ENCODE measurements at regions not wholly inside any gene's neighbourhood (a gene's known extent, or its start where the extent isn't known, plus 50 kb on each side); places are given as distances from the start of the nearest gene placed in this dataset.

DNA sequence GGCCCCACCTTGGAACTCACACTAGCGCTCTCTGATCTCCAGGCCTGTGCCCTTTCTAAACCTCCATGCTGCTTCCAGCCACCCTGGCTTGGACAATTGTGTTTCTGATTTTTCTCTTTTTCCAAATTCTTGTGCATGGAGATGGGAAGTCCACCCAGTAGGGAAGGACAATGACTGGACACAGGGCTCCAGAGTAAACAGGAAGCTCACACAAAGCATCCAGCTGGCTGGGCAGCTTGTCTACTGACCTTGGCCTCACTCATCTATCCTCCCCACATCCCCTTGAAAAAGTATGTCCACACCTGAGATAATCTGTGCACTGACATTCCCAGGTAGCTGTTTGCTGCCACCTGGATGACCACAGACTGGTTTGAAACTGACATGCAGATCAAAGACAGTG lies 331.2 kb upstream of the MAF start:
- no peak for DNase-seq (ENCODE audit: low spot score)

- no peak for DNase-seq (ENCODE audit: low spot score)
Measured at GRCh38 chr16:79929260-79929965, 328.9 kb upstream of the MAF start.

DNA sequence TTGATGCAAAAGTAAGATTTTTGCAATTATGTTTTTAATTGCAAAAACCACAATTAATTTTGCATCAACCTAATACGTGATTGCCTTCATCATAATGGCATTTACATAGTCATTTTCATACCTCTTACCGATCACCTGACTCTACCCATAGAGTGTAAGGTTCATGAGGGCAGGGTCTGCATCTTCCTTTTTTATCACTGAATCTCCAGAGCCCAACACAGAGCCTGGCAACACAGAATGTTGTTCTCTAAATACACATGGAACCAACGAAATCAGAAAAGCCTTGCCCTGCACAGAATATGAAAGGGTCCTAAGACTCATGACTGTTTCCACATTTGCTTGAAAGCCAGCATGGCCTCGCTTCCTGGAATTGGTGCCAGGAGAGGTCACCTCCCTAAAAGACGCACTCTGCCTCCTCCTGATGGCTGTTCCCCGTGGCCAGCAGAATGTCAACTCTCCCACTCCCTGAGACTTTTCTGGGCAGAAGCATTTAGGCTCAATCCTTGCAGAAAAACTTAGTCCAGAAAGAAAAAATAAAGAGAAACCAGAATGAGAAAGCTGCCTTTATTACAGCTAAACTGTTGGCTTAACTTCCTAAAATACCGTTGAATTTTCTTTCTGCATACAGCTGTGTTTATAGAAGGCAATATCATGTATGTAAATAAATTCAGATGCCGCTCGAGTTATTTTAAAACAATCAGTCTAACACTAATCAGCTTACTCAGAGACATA lies 327.8 kb upstream of the MAF start:
- DNase-seq (ENCODE audit: low spot score): no peak

GRCh38 chr16:79926451-79927205 lies 326.1 kb upstream of the MAF start:
- DNase-seq (ENCODE audit: low spot score): no peak

DNA sequence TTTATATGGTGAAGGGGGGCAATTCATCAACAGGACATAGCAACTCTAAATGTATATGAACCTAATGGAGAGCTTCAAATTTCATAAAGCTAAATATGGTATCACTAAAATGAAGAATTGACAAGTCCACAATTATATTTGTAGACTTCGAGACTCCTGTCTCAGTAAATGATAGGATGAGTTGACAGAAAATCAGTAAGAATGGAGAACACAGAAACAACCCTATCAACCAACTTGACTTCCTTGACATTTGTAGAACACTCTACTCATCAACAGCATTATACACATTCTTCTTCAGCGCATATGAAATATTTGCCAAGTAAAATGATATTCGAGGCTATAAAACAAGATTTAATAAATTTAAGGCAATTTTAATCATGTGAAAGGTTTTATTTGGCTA lies 322.9 kb upstream of the MAF start:
- DNase-seq (ENCODE audit: low spot score): no peak

DNA sequence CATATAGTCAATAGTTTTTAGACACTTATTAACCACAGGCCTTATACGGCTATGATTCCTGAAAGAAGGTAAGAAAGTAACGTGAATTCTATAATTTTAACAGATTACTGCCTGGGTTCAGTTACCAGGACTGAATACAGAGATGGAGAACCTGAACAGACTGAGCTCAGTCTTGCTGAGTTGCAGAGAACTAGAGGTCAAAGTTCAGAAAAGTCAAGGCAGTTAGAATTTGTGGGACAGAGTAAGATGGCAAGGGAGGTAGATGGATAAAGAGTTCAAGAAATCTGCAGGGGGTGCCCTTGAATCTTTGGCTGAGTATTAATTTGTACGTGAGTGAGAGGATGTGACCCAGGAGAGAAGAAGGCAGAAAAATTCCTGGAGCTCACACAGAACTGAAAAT lies 320.1 kb upstream of the MAF start:
- DNase-seq (ENCODE audit: low spot score): no peak

DNA sequence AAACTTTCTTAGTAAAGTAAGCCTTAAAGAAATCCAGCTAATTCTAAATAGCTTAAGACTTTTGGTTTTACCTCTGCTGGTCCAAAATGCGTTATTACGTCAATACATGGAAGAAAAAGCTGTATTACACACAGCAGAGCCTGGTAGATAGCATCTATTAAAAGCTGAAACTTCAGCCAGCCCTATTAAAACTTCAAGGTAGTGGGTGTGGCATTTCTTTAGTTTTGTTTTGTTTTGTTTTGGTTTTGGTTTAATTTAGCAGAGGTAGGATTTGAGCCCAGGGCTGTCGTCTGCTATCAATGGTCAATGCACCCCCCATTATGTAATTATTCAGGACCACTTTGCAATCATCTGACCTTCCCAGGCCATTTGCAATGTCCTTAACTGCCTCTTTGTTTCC lies 318.4 kb upstream of the MAF start:
- no peak for DNase-seq (ENCODE audit: low spot score)

DNA sequence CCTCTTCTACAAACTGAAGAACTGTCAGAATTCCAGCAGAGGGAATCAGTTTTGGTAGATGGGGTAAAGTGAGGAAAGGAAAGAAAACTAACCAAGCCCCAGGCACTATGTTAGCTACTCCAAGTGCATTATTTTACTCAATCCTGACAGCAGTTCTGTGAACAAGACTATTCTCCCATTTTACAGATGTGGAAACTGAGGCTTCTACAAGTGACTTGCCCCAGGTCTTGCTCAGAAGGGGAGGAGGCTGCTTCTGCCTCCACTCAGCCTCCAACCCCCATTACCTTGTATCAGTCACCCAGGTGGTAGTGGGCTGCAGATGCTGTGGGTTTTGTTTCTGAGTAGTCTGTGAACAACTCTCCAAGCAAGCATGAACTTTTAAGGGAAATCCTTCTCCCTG lies 315.2 kb upstream of the MAF start:
- no peak for DNase-seq (ENCODE audit: low spot score)

DNA sequence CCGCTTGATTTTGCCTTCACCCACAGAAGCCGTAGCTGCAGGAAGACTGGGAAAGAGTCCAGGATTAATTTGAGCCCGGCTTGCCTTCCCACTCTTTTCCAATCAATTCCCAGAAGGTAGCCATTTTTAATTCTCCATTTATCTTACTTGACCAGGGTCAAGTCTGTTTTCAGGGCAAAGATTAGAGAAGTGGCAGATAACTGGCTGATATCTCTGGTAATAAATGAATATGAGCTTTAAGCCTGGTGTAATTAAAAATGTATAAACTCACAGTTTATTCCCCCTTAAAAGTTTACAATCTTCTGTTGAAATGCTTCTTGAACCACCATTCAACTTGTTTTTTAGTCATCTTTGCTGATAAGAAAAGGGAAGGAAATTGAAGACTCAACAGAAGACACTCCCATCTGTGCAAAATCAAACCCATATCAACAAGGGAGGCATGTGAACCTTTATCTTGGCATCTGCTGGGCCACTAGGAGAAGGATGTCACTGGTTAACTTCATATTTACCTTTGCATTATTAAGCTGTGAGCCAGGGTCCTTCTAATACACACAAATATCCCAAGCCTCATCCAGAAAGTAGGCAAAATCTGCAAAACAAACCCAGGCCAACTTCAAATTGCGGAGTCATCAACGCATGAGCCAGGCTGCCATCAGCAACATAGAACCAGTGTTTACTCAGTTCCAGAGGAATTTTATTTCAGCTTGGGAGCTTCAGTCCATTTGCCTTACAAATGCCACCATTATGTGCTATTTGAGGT lies 314.6 kb upstream of the MAF start:
- no peak for DNase-seq (ENCODE audit: low spot score)

DNA sequence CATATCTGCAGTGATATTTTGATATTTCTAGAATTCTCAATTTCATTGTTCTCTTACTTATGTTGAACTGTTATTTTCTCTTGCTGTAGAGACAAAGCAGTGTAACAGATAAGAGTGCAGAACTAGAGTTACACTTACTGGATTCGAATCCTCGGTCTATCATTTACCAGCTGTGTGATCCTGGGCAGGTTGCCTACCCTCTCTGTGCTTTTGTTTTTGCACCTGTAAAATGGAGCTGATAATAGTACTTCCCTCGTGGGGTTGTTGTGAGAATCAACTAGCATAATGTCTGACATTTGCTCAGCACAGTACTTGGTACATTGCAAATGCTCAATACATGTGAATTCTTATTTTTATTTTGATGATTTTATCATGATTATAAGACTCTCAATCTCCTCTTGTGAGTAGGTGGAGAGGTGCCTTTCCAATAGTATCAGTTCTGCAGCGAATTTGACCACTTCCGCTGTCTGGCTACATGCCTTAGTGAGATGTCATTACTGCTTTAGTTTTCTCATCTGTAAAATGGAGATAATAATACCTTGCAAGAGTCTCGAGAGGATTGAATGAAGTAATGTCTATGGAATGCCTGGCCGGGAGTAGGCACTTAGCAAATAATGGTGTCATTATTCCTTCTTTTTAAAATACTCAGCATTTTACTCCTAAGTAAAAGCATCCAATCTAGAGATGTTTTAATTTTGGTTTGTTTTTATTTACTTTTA lies 312.2 kb upstream of the MAF start:
- no peak for DNase-seq (ENCODE audit: low spot score)

DNA sequence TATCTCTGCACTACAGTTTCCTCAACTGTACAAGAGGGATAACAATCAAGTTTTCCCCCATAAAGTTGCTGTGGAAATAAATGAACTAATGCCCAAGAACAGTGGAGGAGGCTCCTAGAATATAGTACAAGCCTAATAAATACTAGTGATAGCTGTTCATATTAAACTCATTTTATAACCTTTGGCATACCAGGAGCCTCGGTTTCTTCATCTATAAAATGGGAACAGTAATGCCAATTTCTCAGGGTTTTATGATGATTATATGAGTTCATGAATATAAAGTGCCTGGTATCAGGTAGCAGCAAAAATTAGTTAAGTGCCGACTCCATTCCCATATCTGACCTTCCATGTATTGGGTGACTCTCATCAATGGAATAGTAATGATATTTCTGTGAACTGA lies 311.1 kb upstream of the MAF start:
- DNase-seq (ENCODE audit: low spot score): no peak

GRCh38 chr16:79909571-79909970 lies 309.0 kb upstream of the MAF start:
- no peak for DNase-seq (ENCODE audit: low spot score)

DNA sequence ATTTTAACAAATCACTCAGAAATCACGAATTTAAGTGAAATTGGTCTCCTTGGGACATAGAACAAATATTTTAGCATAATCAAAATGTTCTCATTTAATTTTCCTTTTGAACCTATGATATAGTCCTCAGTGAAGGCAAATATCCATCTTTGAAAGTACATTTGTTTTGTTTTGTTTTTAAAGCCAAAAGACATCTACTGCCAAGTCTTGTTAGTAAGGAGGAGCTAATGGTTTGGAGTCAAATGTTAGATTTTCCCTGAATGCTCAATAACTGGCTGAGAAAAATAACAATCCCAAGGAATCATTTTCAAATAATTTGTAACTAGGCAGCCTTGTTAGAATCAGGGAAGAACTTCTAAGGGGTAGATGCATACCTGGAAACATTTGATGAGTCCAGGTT lies 302.9 kb upstream of the MAF start:
- DNase-seq (ENCODE audit: low spot score): no peak

- no peak for DNase-seq (ENCODE audit: low spot score)
Measured at GRCh38 chr16:79902351-79902750, 301.8 kb upstream of the MAF start.

- no peak for DNase-seq (ENCODE audit: low spot score)
Measured at GRCh38 chr16:79901522-79901921, 301.0 kb upstream of the MAF start.

- no peak for DNase-seq (ENCODE audit: low spot score)
Measured at GRCh38 chr16:79899716-79900115, 299.2 kb upstream of the MAF start.

- DNase-seq (ENCODE audit: low spot score): no peak
Measured at GRCh38 chr16:79899316-79899715, 298.8 kb upstream of the MAF start.

GRCh38 chr16:79898703-79899102 lies 298.2 kb upstream of the MAF start:
- DNase-seq (ENCODE audit: low spot score): no peak

- DNase-seq (ENCODE audit: low spot score): no peak
Measured at GRCh38 chr16:79897453-79898146, 297.1 kb upstream of the MAF start.

DNA sequence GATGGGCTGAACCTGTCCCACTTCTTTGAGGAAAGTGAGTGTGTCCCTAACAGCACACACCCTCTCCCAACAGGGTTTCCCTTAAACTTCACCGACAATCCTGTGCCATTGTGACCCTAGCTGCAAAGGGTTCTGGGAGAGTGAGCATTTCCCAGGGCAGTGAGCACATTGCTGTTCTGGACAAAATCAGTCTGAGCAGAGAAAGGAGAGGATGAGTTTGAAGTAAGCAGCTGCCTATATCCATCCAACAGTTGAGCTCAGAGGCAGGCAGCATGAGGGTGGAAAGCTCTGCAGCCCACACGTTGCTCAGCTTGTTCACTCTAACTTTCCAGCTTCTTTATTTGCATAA lies 296.5 kb upstream of the MAF start:
- DNase-seq (ENCODE audit: low spot score): no peak

DNA sequence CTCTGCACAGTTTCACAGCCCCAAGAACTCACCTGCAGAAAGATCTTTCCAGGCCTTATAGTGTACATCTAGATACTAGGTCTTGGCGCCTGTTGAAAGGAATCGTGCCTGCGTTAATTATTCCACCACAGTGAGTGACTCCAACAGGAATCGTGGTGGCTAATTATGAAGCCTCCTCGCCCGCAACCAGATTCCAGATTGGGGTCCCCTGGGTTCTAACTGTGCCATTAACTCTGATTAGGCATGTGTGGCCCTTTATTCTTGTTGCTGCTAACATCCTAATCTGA lies 295.3 kb upstream of the MAF start:
- DNase-seq (ENCODE audit: low spot score): no peak

All from iPS-NIHi11 (cell line).